HEK293 (cell line): ENCODE measurements at regions not wholly inside any gene's neighbourhood (a gene's known extent, or its start where the extent isn't known, plus 50 kb on each side); places are given as distances from the start of the nearest gene placed in this dataset.

Experiments
- CTCF ChIA-PET: fragments of 350-600 bp; formaldehyde crosslinking; extraction: SDS; loops from one replicate; lab custom pipeline; 2021; ENCODE audit warnings: antibody characterized with exemption; lab: Yijun Ruan, JAX
- POLR2A ChIA-PET: fragments of 300-600 bp; formaldehyde crosslinking; extraction: SDS; loops from one replicate; lab custom pipeline; 2020; ENCODE audit warnings: antibody characterized with exemption, inconsistent platforms; lab: Yijun Ruan, JAX
- H3K27ac ChIP-seq: fragments of 200-500 bp; sonication (Bioruptor generic); 2 replicates; pipeline ENCODE4 v1.5.1; 2014; ENCODE audit warnings: low read depth, low read length, control low read depth, inconsistent platforms; ENCODE audit errors: extremely low read depth
- H3K36me3 ChIP-seq, 2 experiments: fragments of 200-500 bp in 1 of 2; sonication (Bioruptor generic) in 1 of 2; 1 replicate in 1 of 2; 2 replicates in 1 of 2; pipeline ENCODE4 v1.5.1; 2014 to 2017; ENCODE audit warnings: inconsistent platforms in 2 of 2, low read length in 2 of 2; ENCODE audit not compliant: control insufficient read depth in 2 of 2, insufficient read depth in 1 of 2
- H3K4me1 ChIP-seq: fragments of 200-500 bp; sonication (Bioruptor generic); 2 replicates; pipeline ENCODE4 v1.5.1; 2014; ENCODE audit warnings: mild to moderate bottlenecking, low read length, inconsistent platforms; ENCODE audit not compliant: control insufficient read depth, insufficient read depth
- H3K4me3 ChIP-seq: 2 replicates; pipeline ENCODE4 v1.5.1; 2011; ENCODE audit warnings: low read depth, mild to moderate bottlenecking, control low read depth, low read length, moderate library complexity
- H3K9me3 ChIP-seq: fragments of 200-500 bp; sonication (Bioruptor generic); 2 replicates; pipeline ENCODE4 v1.5.1; 2014; ENCODE audit warnings: low read depth, low read length, inconsistent platforms; ENCODE audit not compliant: control insufficient read depth, insufficient read depth
- PRDM2 ChIP-seq: fragments of 450-650 bp; formaldehyde crosslinking; IDR thresholded peaks from 2 replicates; pipeline ENCODE4 v1.5.1; 2016; ENCODE audit warnings: missing biosample characterization, missing genetic modification characterization, borderline replicate concordance
- SALL2 ChIP-seq: fragments of 450-650 bp; formaldehyde crosslinking; IDR thresholded peaks from 2 replicates; pipeline ENCODE4 v1.5.0; 2017; ENCODE audit warnings: missing biosample characterization, mild to moderate bottlenecking, missing genetic modification characterization, borderline replicate concordance
- TCF7L2 ChIP-seq: IDR thresholded peaks from 2 replicates; pipeline ENCODE4 v1.6.1; 2011; ENCODE audit warnings: low read depth, mild to moderate bottlenecking, inconsistent platforms, low read length, moderate library complexity, borderline replicate concordance
- WT1 ChIP-seq: fragments of 450-650 bp; formaldehyde crosslinking; IDR thresholded peaks from 2 replicates; pipeline ENCODE4 v1.5.1; 2016; ENCODE audit warnings: missing biosample characterization, missing genetic modification characterization
- YY1 ChIP-seq: fragments of 450-650 bp; formaldehyde crosslinking; IDR thresholded peaks from 2 replicates; pipeline ENCODE4 v1.5.1; 2018; ENCODE audit warnings: missing biosample characterization, missing genetic modification characterization
- ZBTB21 ChIP-seq: fragments of 450-650 bp; formaldehyde crosslinking; IDR thresholded peaks from 2 replicates; pipeline ENCODE4 v1.5.1; 2017; ENCODE audit warnings: missing biosample characterization, missing genetic modification characterization
- ZBTB7A ChIP-seq: fragments of 450-650 bp; formaldehyde crosslinking; IDR thresholded peaks from 2 replicates; pipeline ENCODE4 v1.5.1; 2016; ENCODE audit warnings: low read depth, missing biosample characterization, missing genetic modification characterization
- ZIC2 ChIP-seq: fragments of 450-650 bp; formaldehyde crosslinking; IDR thresholded peaks from 2 replicates; pipeline ENCODE4 v1.5.1; 2016; ENCODE audit warnings: missing biosample characterization, missing genetic modification characterization
- ZNF155 ChIP-seq: fragments of 450-650 bp; formaldehyde crosslinking; IDR thresholded peaks from 2 replicates; pipeline ENCODE4 v1.5.1; 2016; ENCODE audit warnings: missing biosample characterization, missing genetic modification characterization
- ZNF16 ChIP-seq: fragments of 450-650 bp; formaldehyde crosslinking; IDR thresholded peaks from 2 replicates; pipeline ENCODE4 v1.5.1; 2016; ENCODE audit warnings: low read depth, missing biosample characterization, missing genetic modification characterization
- ZNF404 ChIP-seq: fragments of 450-650 bp; formaldehyde crosslinking; IDR thresholded peaks from 2 replicates; pipeline ENCODE4 v1.5.1; 2017; ENCODE audit warnings: missing biosample characterization, missing genetic modification characterization
- ZNF514 ChIP-seq: fragments of 450-650 bp; formaldehyde crosslinking; IDR thresholded peaks from 2 replicates; pipeline ENCODE4 v1.5.1; 2016; ENCODE audit warnings: missing biosample characterization, missing genetic modification characterization
- ZNF529 ChIP-seq: fragments of 450-650 bp; formaldehyde crosslinking; IDR thresholded peaks from 2 replicates; pipeline ENCODE4 v1.5.1; 2017; ENCODE audit warnings: missing genetic modification characterization, missing biosample characterization; ENCODE audit not compliant: insufficient replicate concordance
- ZNF701 ChIP-seq: fragments of 450-650 bp; formaldehyde crosslinking; IDR thresholded peaks from 2 replicates; pipeline ENCODE4 v1.5.1; 2016; ENCODE audit warnings: missing biosample characterization, missing genetic modification characterization
- ZNF704 ChIP-seq: fragments of 450-650 bp; formaldehyde crosslinking; IDR thresholded peaks from 2 replicates; pipeline ENCODE4 v1.5.1; 2016; ENCODE audit warnings: missing biosample characterization, missing genetic modification characterization
- ZNF785 ChIP-seq: fragments of 450-650 bp; formaldehyde crosslinking; IDR thresholded peaks from 2 replicates; pipeline ENCODE4 v1.5.1; 2016; ENCODE audit warnings: missing biosample characterization, missing genetic modification characterization
- ZSCAN18 ChIP-seq: fragments of 450-650 bp; formaldehyde crosslinking; IDR thresholded peaks from 2 replicates; pipeline ENCODE4 v1.5.1; 2016; ENCODE audit warnings: missing biosample characterization, missing genetic modification characterization
- TF ChIP-seq, protein P1 (sequence below): fragments of 450-650 bp; formaldehyde crosslinking; IDR thresholded peaks from 2 replicates; pipeline ENCODE4 v1.5.1; 2016; ENCODE audit warnings: missing biosample characterization, missing genetic modification characterization, borderline replicate concordance
- TF ChIP-seq, protein P2 (sequence below): fragments of 450-650 bp; formaldehyde crosslinking; IDR thresholded peaks from 2 replicates; pipeline ENCODE4 v1.5.1; 2016; ENCODE audit warnings: missing biosample characterization, missing genetic modification characterization

DNA sequence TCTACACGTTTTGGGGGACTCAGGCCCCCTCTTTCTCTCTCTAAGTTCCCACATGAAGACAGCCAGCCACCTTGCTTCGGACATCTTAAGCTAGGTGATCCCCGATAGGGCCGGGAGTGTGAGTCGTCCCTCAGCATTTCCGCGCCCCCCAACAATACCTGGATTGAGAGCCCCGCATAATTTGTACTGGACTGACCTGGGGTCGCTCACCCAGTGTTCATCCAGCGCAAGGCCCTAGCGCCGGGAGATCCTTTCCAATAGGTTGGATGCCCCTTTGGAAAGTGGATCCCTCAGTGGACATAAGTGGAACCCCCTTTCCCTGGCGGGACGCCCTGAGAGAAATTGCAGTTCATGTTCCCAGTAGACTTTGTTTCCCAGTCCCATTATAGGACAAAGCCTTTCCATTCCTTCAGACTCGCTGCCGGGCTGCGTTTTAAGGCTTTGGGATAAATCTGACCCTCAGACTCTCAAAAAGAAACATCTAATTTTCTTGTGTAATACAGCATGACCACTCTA, 77.8 kb upstream of the KCNH7 start:
- Histone ChIP-seq H3K9me3 (no peaks in the 10 kb centered on the region; the same call in 1 of the 2 replicates), H3K4me1 (no peaks in the 10 kb centered on the region), H3K36me3 (no peaks in the 10 kb centered on the region), H3K27ac (no peak overlapping the region), H3K4me3 (no peak overlapping the region)
- TF ChIP-seq ZBTB21 (tag by site-specific recombination) (no peak), PRDM2 (no peak), ZNF704 (tag by site-specific recombination) (no peak), ZNF16 (tag by site-specific recombination) (no peak), TCF7L2 (no peak), ZNF155 (tag by site-specific recombination) (no peak), ZNF529 (tag by site-specific recombination) (no peak), ZBTB7A (tag by site-specific recombination) (no peak), ZNF785 (tag by site-specific recombination) (no peak), WT1 (tag by site-specific recombination) (no peak), YY1 (tag by site-specific recombination) (no peak), SALL2 (tag by site-specific recombination) (no peak), ZNF514 (tag by site-specific recombination) (no peak), ZSCAN18 (tag by site-specific recombination) (no peak), ZNF404 (no peak), ZNF701 (tag by site-specific recombination) (no peak), ZIC2 (no peak)
- TF ChIP-seq, protein P1, sequence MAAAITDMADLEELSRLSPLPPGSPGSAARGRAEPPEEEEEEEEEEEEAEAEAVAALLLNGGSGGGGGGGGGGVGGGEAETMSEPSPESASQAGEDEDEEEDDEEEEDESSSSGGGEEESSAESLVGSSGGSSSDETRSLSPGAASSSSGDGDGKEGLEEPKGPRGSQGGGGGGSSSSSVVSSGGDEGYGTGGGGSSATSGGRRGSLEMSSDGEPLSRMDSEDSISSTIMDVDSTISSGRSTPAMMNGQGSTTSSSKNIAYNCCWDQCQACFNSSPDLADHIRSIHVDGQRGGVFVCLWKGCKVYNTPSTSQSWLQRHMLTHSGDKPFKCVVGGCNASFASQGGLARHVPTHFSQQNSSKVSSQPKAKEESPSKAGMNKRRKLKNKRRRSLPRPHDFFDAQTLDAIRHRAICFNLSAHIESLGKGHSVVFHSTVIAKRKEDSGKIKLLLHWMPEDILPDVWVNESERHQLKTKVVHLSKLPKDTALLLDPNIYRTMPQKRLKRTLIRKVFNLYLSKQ (tag by site-specific recombination): no peak
- TF ChIP-seq, protein P2, sequence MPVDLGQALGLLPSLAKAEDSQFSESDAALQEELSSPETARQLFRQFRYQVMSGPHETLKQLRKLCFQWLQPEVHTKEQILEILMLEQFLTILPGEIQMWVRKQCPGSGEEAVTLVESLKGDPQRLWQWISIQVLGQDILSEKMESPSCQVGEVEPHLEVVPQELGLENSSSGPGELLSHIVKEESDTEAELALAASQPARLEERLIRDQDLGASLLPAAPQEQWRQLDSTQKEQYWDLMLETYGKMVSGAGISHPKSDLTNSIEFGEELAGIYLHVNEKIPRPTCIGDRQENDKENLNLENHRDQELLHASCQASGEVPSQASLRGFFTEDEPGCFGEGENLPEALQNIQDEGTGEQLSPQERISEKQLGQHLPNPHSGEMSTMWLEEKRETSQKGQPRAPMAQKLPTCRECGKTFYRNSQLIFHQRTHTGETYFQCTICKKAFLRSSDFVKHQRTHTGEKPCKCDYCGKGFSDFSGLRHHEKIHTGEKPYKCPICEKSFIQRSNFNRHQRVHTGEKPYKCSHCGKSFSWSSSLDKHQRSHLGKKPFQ (tag by site-specific recombination): no peak
- ChIA-PET CTCF (no interaction called here), POLR2A (no interaction called here)
